ENCODE measurements at regions not wholly inside any gene's neighbourhood (a gene's known extent, or its start where the extent isn't known, plus 50 kb on each side); places are given as distances from the start of the nearest gene placed in this dataset.

GRCh38 chr14:95394297-95395097 is 74.8 kb upstream of the CLMN start:
- Histone ChIP-seq H3K27me3 (ENCODE audit: low read length) (peaks cover 5% of the 10 kb centered on the region; the same call in 1 of the 2 replicates), H2AFZ (ENCODE audit: low read length) (no peak overlapping the region), H3K4me2 (ENCODE audit: low read depth, low read length, poor library complexity, severe bottlenecking) (no peak overlapping the region), H3K9me3 (ENCODE audit: low read length) (no peaks in the 10 kb centered on the region), H3K36me3 (ENCODE audit: insufficient read depth, low read length) (no peaks in the 10 kb centered on the region), H3K4me3 (ENCODE audit: low read length) (no peak overlapping the region), H3K9ac (ENCODE audit: low read length) (no peak overlapping the region), H3K27ac (ENCODE audit: low read length) (no peak overlapping the region), H3K9me2 (replicated peaks; ENCODE audit: insufficient read depth, low read length) (no peaks in the 10 kb centered on the region), H3K79me2 (ENCODE audit: low read length) (no peaks in the 10 kb centered on the region), H4K20me1 (ENCODE audit: insufficient read depth, low read depth, low read length) (no peaks in the 10 kb centered on the region), H3K4me1 (ENCODE audit: low read length) (peaks cover 16% of the 10 kb centered on the region)
- DNase-seq = no peak

GRCh38 chr14:95392841-95393240 is 73.1 kb upstream of the CLMN start:
- H3K27me3 ChIP-seq (ENCODE audit: low read length) = peaks cover 5% of the 10 kb centered on the region; the same call in 1 of the 2 replicates
- no peak overlapping the region for H3K27ac ChIP-seq (ENCODE audit: low read length)
- no peak overlapping the region for H2AFZ ChIP-seq (ENCODE audit: low read length)
- no peaks in the 10 kb centered on the region for H4K20me1 ChIP-seq (ENCODE audit: insufficient read depth, low read depth, low read length)
- H3K4me1 ChIP-seq (ENCODE audit: low read length) = peaks cover 10% of the 10 kb centered on the region
- no peak for DNase-seq
- no peaks in the 10 kb centered on the region for H3K9me2 ChIP-seq (replicated peaks; ENCODE audit: insufficient read depth, low read length)
- H3K79me2 ChIP-seq (ENCODE audit: low read length) = no peaks in the 10 kb centered on the region
- H3K4me3 ChIP-seq (ENCODE audit: low read length) = no peak overlapping the region
- no peaks in the 10 kb centered on the region for H3K9me3 ChIP-seq (ENCODE audit: low read length)
- H3K4me2 ChIP-seq (ENCODE audit: low read depth, low read length, poor library complexity, severe bottlenecking) = no peak overlapping the region
- no peaks in the 10 kb centered on the region for H3K36me3 ChIP-seq (ENCODE audit: insufficient read depth, low read length)
- H3K9ac ChIP-seq (ENCODE audit: low read length) = no peak overlapping the region

GRCh38 chr14:95391331-95391730 is 71.6 kb upstream of the CLMN start:
- H3K4me3 ChIP-seq (ENCODE audit: low read length) = no peak overlapping the region
- peaks cover 5% of the 10 kb centered on the region; the same call in 1 of the 2 replicates for H3K27me3 ChIP-seq (ENCODE audit: low read length)
- no peaks in the 10 kb centered on the region for H3K79me2 ChIP-seq (ENCODE audit: low read length)
- H3K27ac ChIP-seq (ENCODE audit: low read length) = no peak overlapping the region
- H4K20me1 ChIP-seq (ENCODE audit: insufficient read depth, low read depth, low read length) = no peaks in the 10 kb centered on the region
- DNase-seq = no peak
- H3K4me1 ChIP-seq (ENCODE audit: low read length) = peaks cover under 1% of the 10 kb centered on the region; the same call in 1 of the 2 replicates
- H3K9me3 ChIP-seq (ENCODE audit: low read length) = no peaks in the 10 kb centered on the region
- no peak overlapping the region for H3K9ac ChIP-seq (ENCODE audit: low read length)
- H2AFZ ChIP-seq (ENCODE audit: low read length) = no peak overlapping the region
- H3K9me2 ChIP-seq (replicated peaks; ENCODE audit: insufficient read depth, low read length) = no peaks in the 10 kb centered on the region
- H3K36me3 ChIP-seq (ENCODE audit: insufficient read depth, low read length) = no peaks in the 10 kb centered on the region
- no peak overlapping the region for H3K4me2 ChIP-seq (ENCODE audit: low read depth, low read length, poor library complexity, severe bottlenecking)

GRCh38 chr14:95389471-95390011 is 69.8 kb upstream of the CLMN start:
- no peaks in the 10 kb centered on the region for H3K9me2 ChIP-seq (replicated peaks; ENCODE audit: insufficient read depth, low read length)
- H3K27me3 ChIP-seq (ENCODE audit: low read length) = peaks cover 5% of the 10 kb centered on the region; the same call in 1 of the 2 replicates
- H3K27ac ChIP-seq (ENCODE audit: low read length) = no peak overlapping the region
- no peak overlapping the region for H3K4me3 ChIP-seq (ENCODE audit: low read length)
- no peaks in the 10 kb centered on the region for H3K79me2 ChIP-seq (ENCODE audit: low read length)
- no peaks in the 10 kb centered on the region for H3K36me3 ChIP-seq (ENCODE audit: insufficient read depth, low read length)
- H3K4me1 ChIP-seq (ENCODE audit: low read length) = no peaks in the 10 kb centered on the region
- no peak overlapping the region for H3K4me2 ChIP-seq (ENCODE audit: low read depth, low read length, poor library complexity, severe bottlenecking)
- H4K20me1 ChIP-seq (ENCODE audit: insufficient read depth, low read depth, low read length) = no peaks in the 10 kb centered on the region
- no peak overlapping the region for H3K9ac ChIP-seq (ENCODE audit: low read length)
- H2AFZ ChIP-seq (ENCODE audit: low read length) = no peak overlapping the region
- no peaks in the 10 kb centered on the region for H3K9me3 ChIP-seq (ENCODE audit: low read length)
- no peak for DNase-seq

GRCh38 chr14:95388699-95389098 is 69.0 kb upstream of the CLMN start:
- no peaks in the 10 kb centered on the region for H4K20me1 ChIP-seq (ENCODE audit: insufficient read depth, low read depth, low read length)
- H2AFZ ChIP-seq (ENCODE audit: low read length) = no peak overlapping the region
- no peaks in the 10 kb centered on the region for H3K79me2 ChIP-seq (ENCODE audit: low read length)
- H3K9me3 ChIP-seq (ENCODE audit: low read length) = no peaks in the 10 kb centered on the region
- H3K4me3 ChIP-seq (ENCODE audit: low read length) = no peak overlapping the region
- H3K36me3 ChIP-seq (ENCODE audit: insufficient read depth, low read length) = no peaks in the 10 kb centered on the region
- no peak overlapping the region for H3K9ac ChIP-seq (ENCODE audit: low read length)
- no peaks in the 10 kb centered on the region for H3K27me3 ChIP-seq (ENCODE audit: low read length)
- H3K4me2 ChIP-seq (ENCODE audit: low read depth, low read length, poor library complexity, severe bottlenecking) = no peak overlapping the region
- DNase-seq = no peak
- H3K9me2 ChIP-seq (replicated peaks; ENCODE audit: insufficient read depth, low read length) = no peaks in the 10 kb centered on the region
- no peak overlapping the region for H3K27ac ChIP-seq (ENCODE audit: low read length)
- H3K4me1 ChIP-seq (ENCODE audit: low read length) = no peaks in the 10 kb centered on the region

GRCh38 chr14:95387826-95388445 is 68.2 kb upstream of the CLMN start:
- Histone ChIP-seq H3K36me3 (ENCODE audit: insufficient read depth, low read length) (no peaks in the 10 kb centered on the region), H3K4me3 (ENCODE audit: low read length) (no peak overlapping the region), H3K9me2 (replicated peaks; ENCODE audit: insufficient read depth, low read length) (no peaks in the 10 kb centered on the region), H3K27me3 (ENCODE audit: low read length) (no peaks in the 10 kb centered on the region), H3K4me1 (ENCODE audit: low read length) (no peaks in the 10 kb centered on the region), H3K79me2 (ENCODE audit: low read length) (no peaks in the 10 kb centered on the region), H3K9me3 (ENCODE audit: low read length) (no peaks in the 10 kb centered on the region), H4K20me1 (ENCODE audit: insufficient read depth, low read depth, low read length) (no peaks in the 10 kb centered on the region), H3K9ac (ENCODE audit: low read length) (no peak overlapping the region), H3K27ac (ENCODE audit: low read length) (no peak overlapping the region), H3K4me2 (ENCODE audit: low read depth, low read length, poor library complexity, severe bottlenecking) (no peak overlapping the region), H2AFZ (ENCODE audit: low read length) (no peak overlapping the region)
- DNase-seq = no peak

- Histone ChIP-seq H3K36me3 (ENCODE audit: insufficient read depth, low read length) (no peaks in the 10 kb centered on the region), H3K9me2 (replicated peaks; ENCODE audit: insufficient read depth, low read length) (no peaks in the 10 kb centered on the region), H3K4me3 (ENCODE audit: low read length) (no peak overlapping the region), H4K20me1 (ENCODE audit: insufficient read depth, low read depth, low read length) (no peaks in the 10 kb centered on the region), H3K79me2 (ENCODE audit: low read length) (no peaks in the 10 kb centered on the region), H3K9ac (ENCODE audit: low read length) (no peak overlapping the region), H3K9me3 (ENCODE audit: low read length) (no peaks in the 10 kb centered on the region), H3K4me1 (ENCODE audit: low read length) (no peaks in the 10 kb centered on the region), H2AFZ (ENCODE audit: low read length) (no peak overlapping the region), H3K27ac (ENCODE audit: low read length) (no peak overlapping the region), H3K27me3 (ENCODE audit: low read length) (no peaks in the 10 kb centered on the region), H3K4me2 (ENCODE audit: low read depth, low read length, poor library complexity, severe bottlenecking) (no peak overlapping the region)
- DNase-seq = no peak
These were observed 66.9 kb upstream of the CLMN start for GRCh38 chr14:95386536-95387095.

- Histone ChIP-seq H3K9me2 (replicated peaks; ENCODE audit: insufficient read depth, low read length) (no peaks in the 10 kb centered on the region), H3K36me3 (ENCODE audit: insufficient read depth, low read length) (no peaks in the 10 kb centered on the region), H3K4me3 (ENCODE audit: low read length) (no peak overlapping the region), H3K9ac (ENCODE audit: low read length) (no peak overlapping the region), H2AFZ (ENCODE audit: low read length) (no peak overlapping the region; the same call in 1 of the 2 replicates), H3K4me2 (ENCODE audit: low read depth, low read length, poor library complexity, severe bottlenecking) (no peak overlapping the region), H3K27ac (ENCODE audit: low read length) (no peak overlapping the region), H4K20me1 (ENCODE audit: insufficient read depth, low read depth, low read length) (no peaks in the 10 kb centered on the region), H3K9me3 (ENCODE audit: low read length) (no peaks in the 10 kb centered on the region), H3K4me1 (ENCODE audit: low read length) (no peaks in the 10 kb centered on the region), H3K27me3 (ENCODE audit: low read length) (no peaks in the 10 kb centered on the region), H3K79me2 (ENCODE audit: low read length) (no peaks in the 10 kb centered on the region)
- no peak for DNase-seq
These were observed 66.0 kb upstream of the CLMN start for GRCh38 chr14:95385701-95386100.
